Naive thymus-derived CD4-positive, alpha-beta T cell (primary cell): ENCODE measurements at regions not wholly inside any gene's neighbourhood (a gene's known extent, or its start where the extent isn't known, plus 50 kb on each side); places are given as distances from the start of the nearest gene placed in this dataset.

Source experiments
- ATAC-seq: fragments of 150-1000 bp; cut with Tn5 transposase; 2 replicates; pipeline ENCODE4 v1.10.0; 2021; ENCODE audit warnings: mild to moderate bottlenecking, moderate library complexity
- CTCF ChIA-PET: fragments of 350-600 bp; sonication (Branson Sonifier 250); formaldehyde crosslinking; loops from one replicate; lab custom pipeline; 2021; ENCODE audit warnings: antibody characterized with exemption; lab: Charles Lee
- POLR2A ChIA-PET: fragments of 350-600 bp; sonication (Branson Sonifier 250); formaldehyde crosslinking; loops from one replicate; lab custom pipeline; 2021; ENCODE audit warnings: antibody characterized with exemption, inconsistent platforms; lab: Charles Lee
- DNase-seq, 9 donors: peaks; one replicate each; pipeline versions ENCODE4 v3.0.0 to v3.0.0-alpha.2; 2020 to 2022; ENCODE audit warnings: mixed read lengths in 1 of 9
- H3K27ac ChIP-seq: one replicate; pipeline ENCODE4 v1.7.0; 2013; ENCODE audit warnings: mild to moderate bottlenecking, low read depth, low read length, moderate library complexity
- H3K27me3 ChIP-seq, 2 donors: one replicate each; pipeline ENCODE4 v1.7.0; 2013; ENCODE audit warnings: low read length in 2 of 2, mild to moderate bottlenecking in 2 of 2, moderate library complexity in 2 of 2; ENCODE audit not compliant: control insufficient read depth in 2 of 2, insufficient read depth in 2 of 2
- H3K36me3 ChIP-seq, 3 experiments: 1 replicate in 2 of 3; 2 replicates in 1 of 3; pipeline ENCODE4 v1.7.0; 2013; ENCODE audit warnings: low read length in 3 of 3, mild to moderate bottlenecking in 3 of 3, moderate library complexity in 1 of 3; ENCODE audit not compliant: insufficient read depth in 3 of 3, control insufficient read depth in 2 of 3
- H3K4me1 ChIP-seq, 2 donors: one replicate each; pipeline ENCODE4 v1.7.0; 2013; ENCODE audit warnings: low read length in 2 of 2, mild to moderate bottlenecking in 2 of 2, moderate library complexity in 1 of 2; ENCODE audit not compliant: control insufficient read depth in 2 of 2, insufficient read depth in 2 of 2
- H3K4me3 ChIP-seq: 2 replicates; pipeline ENCODE4 v1.7.0; 2013; ENCODE audit warnings: mild to moderate bottlenecking, low read length
- H3K9me3 ChIP-seq, 3 experiments: 1 replicate in 2 of 3; 2 replicates in 1 of 3; pipeline ENCODE4 v1.7.0; 2013; ENCODE audit warnings: low read length in 3 of 3; ENCODE audit not compliant: control insufficient read depth in 2 of 3
- H3K27ac Mint-ChIP-seq, 9 donors: one replicate each; pipeline ENCODE4 v1.8.0; 2020 to 2022; ENCODE audit warnings: mixed read lengths in 9 of 9, mild to moderate bottlenecking in 8 of 9, moderate library complexity in 5 of 9, inconsistent platforms in 2 of 9
- H3K27me3 Mint-ChIP-seq, 5 donors: one replicate each; pipeline ENCODE4 v1.8.0; 2021 to 2022; ENCODE audit warnings: mixed read lengths in 5 of 5, mild to moderate bottlenecking in 1 of 5
- H3K36me3 Mint-ChIP-seq, 5 donors: one replicate each; pipeline ENCODE4 v1.8.0; 2020 to 2022; ENCODE audit warnings: mixed read lengths in 5 of 5, mild to moderate bottlenecking in 3 of 5, inconsistent platforms in 1 of 5
- H3K4me1 Mint-ChIP-seq, 7 donors: one replicate each; pipeline ENCODE4 v1.8.0; 2020 to 2022; ENCODE audit warnings: mixed read lengths in 7 of 7, mild to moderate bottlenecking in 3 of 7, inconsistent platforms in 1 of 7
- H3K4me3 Mint-ChIP-seq, 10 donors: one replicate each; pipeline ENCODE4 v1.8.0; 2020 to 2022; ENCODE audit warnings: mild to moderate bottlenecking in 10 of 10, mixed read lengths in 10 of 10, moderate library complexity in 6 of 10, inconsistent platforms in 2 of 10
- H3K9me3 Mint-ChIP-seq, 11 donors: one replicate each; pipeline ENCODE4 v1.8.0; 2020 to 2022; ENCODE audit warnings: mixed read lengths in 11 of 11, mild to moderate bottlenecking in 4 of 11, inconsistent platforms in 1 of 11, moderate library complexity in 1 of 11
- intact Hi-C, 2 donors: fragments of 100-400 bp; cut with micrococcal nuclease; formaldehyde crosslinking; loops; one replicate each; pipeline ENCODE4 v1.15.1; 2023

DNA sequence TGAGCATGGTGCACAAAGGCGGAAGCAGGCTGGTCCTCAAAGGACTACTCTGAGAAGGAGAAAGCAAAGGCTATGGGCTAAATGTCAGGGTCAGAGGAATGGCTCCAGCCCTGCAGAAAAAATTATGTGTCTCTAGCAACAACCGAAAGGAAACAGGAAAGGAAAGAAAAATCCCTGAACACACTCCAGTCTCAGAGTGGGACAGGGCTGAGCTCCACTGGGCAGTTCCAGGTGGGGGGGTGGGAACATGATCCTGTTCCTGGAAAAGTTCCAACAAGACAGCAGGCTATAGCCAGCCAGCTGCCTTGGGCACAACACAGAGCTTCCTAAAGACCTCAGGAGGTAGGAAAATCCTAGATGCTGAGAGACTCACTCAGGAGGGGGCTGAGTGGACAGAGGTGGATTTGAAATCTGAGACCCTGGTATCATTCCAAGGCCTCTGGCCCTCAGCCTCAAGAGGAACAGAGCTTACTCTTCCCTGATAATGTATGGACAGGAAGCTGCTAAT, 1088.2 kb downstream of the TBC1D22A start:
- intact Hi-C loops, result no loop called here
- Mint-ChIP-seq H3K4me3 (no peak overlapping the region), H3K27ac (no peak overlapping the region), H3K4me1 (peaks cover 0 to 1% (median 0%) of the 10 kb centered on the region in 7 donors), H3K9me3 (no peaks in the 10 kb centered on the region), H3K36me3 (no peaks in the 10 kb centered on the region), H3K27me3 (peaks cover 0 to 38% (median 16%) of the 10 kb centered on the region in 5 donors)
- POLR2A ChIA-PET, result no interaction called here
- Histone ChIP-seq H3K4me3 (no peak overlapping the region), H3K9me3 (no peaks in the 10 kb centered on the region), H3K4me1 (no peaks in the 10 kb centered on the region), H3K27me3 (no peaks in the 10 kb centered on the region), H3K36me3 (no peaks in the 10 kb centered on the region), H3K27ac (no peak overlapping the region)
- DNase-seq (no peak), ATAC-seq (no peak)
- CTCF ChIA-PET, result no interaction called here

DNA sequence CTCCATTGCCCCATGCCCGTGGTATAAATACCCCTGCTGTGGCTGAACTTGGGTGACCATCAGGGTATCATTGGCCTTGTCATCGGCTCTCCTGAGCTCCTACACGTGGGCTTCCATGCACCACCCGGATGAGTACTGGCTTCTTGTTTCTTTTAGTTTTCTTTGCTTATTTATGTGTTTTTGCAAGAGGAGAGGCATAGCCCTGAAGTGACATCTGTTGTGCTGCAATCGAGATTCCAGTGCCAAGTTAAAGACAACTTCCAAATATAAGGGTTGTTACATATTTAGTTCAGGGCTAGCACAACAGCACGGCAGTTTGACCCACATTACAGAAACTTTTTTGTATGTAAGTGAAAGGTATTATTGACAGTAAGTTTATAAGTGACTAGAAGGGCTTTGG, 1087.1 kb downstream of the TBC1D22A start:
- POLR2A ChIA-PET, result interaction anchor here (0.5 kb wide), 1 partner anchor 72 kb away, joined by 3 read pairs; no protein-coding TSS in a partner anchor
- H3K9me3 ChIP-seq, result no peaks in the 10 kb centered on the region
- CTCF ChIA-PET, result no interaction called here
- intact Hi-C loops, result no loop called here
- Mint-ChIP-seq H3K4me3 (no peak overlapping the region), H3K4me1 (peaks cover 0 to 1% (median 0%) of the 10 kb centered on the region in 7 donors), H3K27ac (no peak overlapping the region), H3K9me3 (no peaks in the 10 kb centered on the region), H3K27me3 (peaks cover 0 to 41% (median 23%) of the 10 kb centered on the region in 5 donors), H3K36me3 (no peaks in the 10 kb centered on the region)
- H3K4me3 ChIP-seq, result no peak overlapping the region
- ATAC-seq, result no peak
- H3K4me1 ChIP-seq, result no peaks in the 10 kb centered on the region
- no peak overlapping the region for H3K27ac ChIP-seq
- no peak for DNase-seq
- H3K36me3 ChIP-seq, result no peaks in the 10 kb centered on the region
- H3K27me3 ChIP-seq, result no peaks in the 10 kb centered on the region

DNA sequence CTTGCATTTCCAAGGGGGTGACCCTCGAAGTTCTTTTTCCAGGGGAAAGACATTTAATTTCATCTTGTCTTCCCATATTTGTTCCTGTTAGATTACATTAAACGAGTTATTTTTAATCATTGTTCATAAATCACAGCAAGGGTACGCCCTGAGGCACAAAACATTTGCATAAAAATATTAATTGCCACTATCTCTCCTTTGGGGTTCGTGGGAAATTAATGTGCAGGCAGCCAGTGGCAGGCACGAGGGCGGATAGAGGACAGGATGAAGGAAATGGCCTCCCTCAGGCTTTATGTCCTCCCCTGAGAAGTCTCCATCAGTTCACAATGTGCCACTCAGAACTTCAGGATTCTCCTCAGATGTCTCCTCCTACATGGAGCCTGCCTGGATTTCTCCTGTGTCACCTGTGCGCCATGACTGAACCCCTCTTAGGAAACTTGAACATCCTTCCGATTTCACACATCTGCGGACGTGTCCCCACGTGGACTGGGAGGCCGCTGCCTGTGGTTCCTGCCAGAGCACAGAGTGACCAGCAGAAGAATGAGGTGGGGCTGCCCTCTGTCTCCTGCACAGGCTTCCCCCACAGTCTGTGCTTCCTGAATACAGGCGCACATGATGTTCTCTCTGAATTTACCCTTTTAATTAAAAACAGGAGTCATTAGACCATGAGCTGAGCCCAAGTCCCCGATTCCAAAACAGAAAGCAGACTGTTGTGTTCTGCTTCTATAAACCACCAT, 1085.9 kb downstream of the TBC1D22A start:
- H3K36me3 Mint-ChIP-seq, result no peaks in the 10 kb centered on the region
- H3K36me3 ChIP-seq, result no peaks in the 10 kb centered on the region
- no peak for ATAC-seq
- no peak overlapping the region for H3K27ac ChIP-seq
- intact Hi-C loops, result no loop called here
- H3K9me3 Mint-ChIP-seq, result no peaks in the 10 kb centered on the region
- H3K4me1 Mint-ChIP-seq, result no peaks in the 10 kb centered on the region
- H3K27ac Mint-ChIP-seq, result no peak overlapping the region
- ChIA-PET CTCF (no interaction called here), POLR2A (no interaction called here)
- no peaks in the 10 kb centered on the region for H3K4me1 ChIP-seq
- H3K9me3 ChIP-seq, result no peaks in the 10 kb centered on the region
- no peaks in the 10 kb centered on the region for H3K27me3 ChIP-seq
- no peak overlapping the region for H3K4me3 Mint-ChIP-seq
- DNase-seq, result no peak
- peaks cover 0 to 37% (median 23%) of the 10 kb centered on the region in 5 donors for H3K27me3 Mint-ChIP-seq
- H3K4me3 ChIP-seq, result no peak overlapping the region

DNA sequence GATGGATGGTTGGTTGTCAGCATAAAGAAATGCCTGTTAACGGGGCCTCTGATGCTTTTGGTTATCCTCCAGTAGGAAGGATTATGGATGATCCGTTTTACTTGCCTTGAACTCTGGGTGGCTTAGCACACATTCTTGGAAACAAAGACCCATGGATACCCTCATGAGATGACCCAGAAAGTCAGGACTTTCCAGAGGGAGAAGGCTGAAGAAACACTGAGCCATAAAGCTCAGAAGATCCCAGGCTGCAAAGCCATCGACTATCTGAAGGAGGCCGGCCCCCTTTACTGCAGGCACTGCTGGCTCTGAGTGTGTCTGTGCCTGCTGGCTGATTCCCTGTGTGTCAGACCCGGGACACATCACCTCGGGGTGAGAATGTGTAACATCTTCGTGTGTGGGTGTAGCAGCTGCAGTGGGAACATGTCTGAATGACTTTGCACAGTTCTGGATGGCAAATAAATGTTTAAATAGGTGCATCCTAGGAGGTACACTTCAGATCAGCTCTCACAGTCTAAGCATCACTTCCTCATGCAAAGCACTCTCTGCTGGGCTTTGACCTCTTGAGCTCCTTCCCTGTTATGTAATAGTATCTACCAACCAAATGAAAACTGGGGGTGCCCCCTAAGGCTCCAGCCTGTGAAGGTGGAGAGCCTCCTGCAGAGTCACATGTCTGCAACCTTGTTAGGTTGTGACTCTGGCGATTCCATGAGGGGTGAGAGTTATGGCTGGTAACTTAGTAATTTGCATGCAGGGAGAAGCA, 1084.9 kb downstream of the TBC1D22A start:
- Histone ChIP-seq H3K9me3 (no peaks in the 10 kb centered on the region), H3K4me1 (no peaks in the 10 kb centered on the region), H3K27ac (no peak overlapping the region), H3K27me3 (no peaks in the 10 kb centered on the region), H3K36me3 (no peaks in the 10 kb centered on the region), H3K4me3 (no peak overlapping the region)
- POLR2A ChIA-PET, result no interaction called here
- Mint-ChIP-seq H3K27ac (no peak overlapping the region), H3K4me3 (no peak overlapping the region), H3K36me3 (no peaks in the 10 kb centered on the region), H3K9me3 (no peaks in the 10 kb centered on the region), H3K27me3 (peaks cover 0 to 34% (median 14%) of the 10 kb centered on the region in 5 donors), H3K4me1 (no peaks in the 10 kb centered on the region)
- CTCF ChIA-PET, result no interaction called here
- ATAC-seq (no peak), DNase-seq (no peak)
- intact Hi-C loops, result no loop called here

DNA sequence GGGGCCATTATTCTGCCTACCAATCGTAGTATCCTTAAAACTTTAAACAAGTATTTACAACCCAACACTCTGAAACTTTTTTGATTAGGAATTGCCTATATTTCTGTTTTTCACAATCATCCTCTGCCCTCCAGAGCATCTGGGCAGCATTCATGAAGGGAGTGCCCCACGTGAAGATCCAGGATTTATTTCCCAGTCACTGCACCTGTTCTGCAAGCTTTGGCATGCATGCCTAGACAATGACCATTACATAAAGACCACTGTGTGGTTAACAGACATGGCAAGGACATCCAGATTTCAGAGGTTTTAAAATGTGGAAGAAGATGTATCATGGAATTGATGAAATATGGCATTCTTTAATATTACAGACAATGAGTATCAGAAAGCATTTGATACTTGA, 1083.8 kb downstream of the TBC1D22A start:
- no peak overlapping the region for H3K27ac ChIP-seq
- H3K4me3 ChIP-seq, result no peak overlapping the region
- no peak overlapping the region for H3K27ac Mint-ChIP-seq
- H3K9me3 Mint-ChIP-seq, result no peaks in the 10 kb centered on the region
- no peaks in the 10 kb centered on the region for H3K27me3 ChIP-seq
- no peaks in the 10 kb centered on the region for H3K36me3 Mint-ChIP-seq
- H3K9me3 ChIP-seq, result no peaks in the 10 kb centered on the region
- H3K36me3 ChIP-seq, result no peaks in the 10 kb centered on the region
- intact Hi-C loops, result no loop called here
- H3K4me1 Mint-ChIP-seq, result no peaks in the 10 kb centered on the region
- DNase-seq (no peak), ATAC-seq (no peak)
- POLR2A ChIA-PET, result no interaction called here
- no peaks in the 10 kb centered on the region for H3K4me1 ChIP-seq
- H3K27me3 Mint-ChIP-seq, result peaks cover 0 to 41% (median 14%) of the 10 kb centered on the region in 5 donors
- CTCF ChIA-PET, result no interaction called here
- H3K4me3 Mint-ChIP-seq, result no peak overlapping the region

DNA sequence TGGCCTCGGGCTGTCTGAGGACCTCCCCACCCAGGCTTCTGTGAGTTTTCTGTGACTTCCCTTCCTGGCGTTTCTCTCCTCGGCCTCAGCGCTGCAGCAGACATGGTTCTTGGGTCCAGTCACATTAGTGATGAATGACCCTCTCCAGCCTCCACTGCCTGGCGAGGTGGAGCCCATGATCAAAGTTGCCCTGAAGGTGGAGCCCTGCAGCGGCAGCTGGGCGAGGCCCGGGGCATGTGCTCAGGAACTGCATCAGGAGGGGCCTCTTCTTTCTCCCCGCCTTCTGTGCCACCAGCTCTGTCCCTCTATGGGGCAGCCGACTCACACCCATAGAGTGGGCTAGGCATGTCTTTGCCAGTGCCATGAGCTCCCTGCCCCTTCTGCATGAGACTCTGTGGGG, 1079.7 kb downstream of the TBC1D22A start:
- intact Hi-C loops, result no loop called here
- H3K4me3 Mint-ChIP-seq, result no peak overlapping the region
- no peak overlapping the region for H3K27ac Mint-ChIP-seq
- Histone ChIP-seq H3K36me3 (no peaks in the 10 kb centered on the region), H3K27ac (no peak overlapping the region), H3K27me3 (no peaks in the 10 kb centered on the region), H3K4me3 (no peak overlapping the region), H3K9me3 (no peaks in the 10 kb centered on the region), H3K4me1 (no peaks in the 10 kb centered on the region)
- H3K36me3 Mint-ChIP-seq, result no peaks in the 10 kb centered on the region
- no peak for DNase-seq
- peaks cover 2 to 48% (median 28%) of the 10 kb centered on the region in 5 donors for H3K27me3 Mint-ChIP-seq
- POLR2A ChIA-PET, result no interaction called here
- H3K4me1 Mint-ChIP-seq, result no peaks in the 10 kb centered on the region
- CTCF ChIA-PET, result no interaction called here
- H3K9me3 Mint-ChIP-seq, result no peaks in the 10 kb centered on the region
- no peak for ATAC-seq
